ENCODE measurements at regions not wholly inside any gene's neighbourhood (a gene's known extent, or its start where the extent isn't known, plus 50 kb on each side); places are given as distances from the start of the nearest gene placed in this dataset.

GRCh38 chr2:41535575-41535974 is 512.2 kb upstream of the PKDCC start:
- intact Hi-C loops (cut with DNase I; ENCODE audit: low total_unique reads) = no loop called here
- no peak for DNase-seq
- H3K4me3 ChIP-seq = no peak overlapping the region
- H3K27me3 ChIP-seq = no peaks in the 10 kb centered on the region
- no peak overlapping the region for H3K27ac ChIP-seq
- TF ChIP-seq CTCF (IDR thresholded peaks at IDR 0.05) (no peak), POLR2A (IDR thresholded peaks at IDR 0.05) (no peak)
- H3K9me3 ChIP-seq = no peaks in the 10 kb centered on the region
- H3K36me3 ChIP-seq = no peaks in the 10 kb centered on the region
- no peaks in the 10 kb centered on the region for H3K4me1 ChIP-seq

- DNase-seq = no peak
- intact Hi-C loops (cut with DNase I; ENCODE audit: low total_unique reads) = no loop called here
- Histone ChIP-seq H3K36me3 (no peaks in the 10 kb centered on the region), H3K4me1 (peaks cover 0 to 3% of the 10 kb centered on the region in 2 donors), H3K4me3 (no peak overlapping the region), H3K27me3 (no peaks in the 10 kb centered on the region), H3K27ac (peak overlapping the region in 1 of 2 donors; percentile 48), H3K9me3 (no peaks in the 10 kb centered on the region)
- TF ChIP-seq POLR2A (IDR thresholded peaks at IDR 0.05) = no peak
These were observed 507.4 kb upstream of the PKDCC start for GRCh38 chr2:41540272-41540998.

- Histone ChIP-seq H3K36me3 (no peaks in the 10 kb centered on the region), H3K9me3 (no peaks in the 10 kb centered on the region), H3K27ac (no peak overlapping the region), H3K4me3 (no peak overlapping the region), H3K4me1 (peaks cover 0 to 3% of the 10 kb centered on the region in 2 donors), H3K27me3 (no peaks in the 10 kb centered on the region)
- intact Hi-C loops (cut with DNase I; ENCODE audit: low total_unique reads) = no loop called here
- no peak for DNase-seq
- TF ChIP-seq CTCF (IDR thresholded peaks at IDR 0.05) (no peak), POLR2A (IDR thresholded peaks at IDR 0.05) (no peak)
These were observed 504.1 kb upstream of the PKDCC start for GRCh38 chr2:41543726-41544125.

- TF ChIP-seq POLR2A (IDR thresholded peaks at IDR 0.05) (no peak), CTCF (IDR thresholded peaks at IDR 0.05) (no peak)
These were observed 503.1 kb upstream of the PKDCC start for GRCh38 chr2:41544709-41545108.

GRCh38 chr2:41546031-41546430 is 501.8 kb upstream of the PKDCC start:
- TF ChIP-seq POLR2A (IDR thresholded peaks at IDR 0.05) = no peak
- H3K36me3 ChIP-seq = no peaks in the 10 kb centered on the region
- H3K27ac ChIP-seq = no peak overlapping the region
- no peaks in the 10 kb centered on the region for H3K27me3 ChIP-seq
- H3K4me1 ChIP-seq = peaks cover 0 to 3% of the 10 kb centered on the region in 2 donors
- no peak overlapping the region for H3K4me3 ChIP-seq
- intact Hi-C loops (cut with DNase I; ENCODE audit: low total_unique reads) = no loop called here
- no peaks in the 10 kb centered on the region for H3K9me3 ChIP-seq
- DNase-seq = no peak

More at GRCh38 chr2:41544709-41545108, 503.1 kb upstream of the PKDCC start:
- Histone ChIP-seq H3K27ac (no peak overlapping the region), H3K36me3 (no peaks in the 10 kb centered on the region), H3K27me3 (no peaks in the 10 kb centered on the region), H3K9me3 (no peaks in the 10 kb centered on the region), H3K4me3 (no peak overlapping the region), H3K4me1 (peaks cover 0 to 3% of the 10 kb centered on the region in 2 donors)
- no peak for DNase-seq
- intact Hi-C loops (cut with DNase I; ENCODE audit: low total_unique reads) = no loop called here

GRCh38 chr2:41568648-41569047 is 479.2 kb upstream of the PKDCC start:
- H3K27me3 ChIP-seq = no peaks in the 10 kb centered on the region
- no peak overlapping the region for H3K4me3 ChIP-seq
- no peak for DNase-seq
- no peak for TF ChIP-seq CTCF (IDR thresholded peaks at IDR 0.05)
- TF ChIP-seq POLR2A (IDR thresholded peaks at IDR 0.05) = no peak
- H3K27ac ChIP-seq = no peak overlapping the region
- H3K4me1 ChIP-seq = no peaks in the 10 kb centered on the region
- intact Hi-C loops (cut with DNase I; ENCODE audit: low total_unique reads) = no loop called here
- no peaks in the 10 kb centered on the region for H3K9me3 ChIP-seq
- H3K36me3 ChIP-seq = no peaks in the 10 kb centered on the region

Measured in uterus (tissue), 3 donors.